Mononuclear cell (primary cell): ENCODE measurements at regions not wholly inside any gene's neighbourhood (a gene's known extent, or its start where the extent isn't known, plus 50 kb on each side); places are given as distances from the start of the nearest gene placed in this dataset.

Experiments
- H3K27me3 ChIP-seq: 2 replicates; pipeline ENCODE4 v1.6.0; 2011; ENCODE audit warnings: low read length, control low read depth; ENCODE audit not compliant: insufficient read depth
- H3K4me1 ChIP-seq: 2 replicates; pipeline ENCODE4 v1.5.1; 2011; ENCODE audit warnings: mild to moderate bottlenecking, low read length, control low read depth; ENCODE audit not compliant: insufficient read depth
- H3K4me3 ChIP-seq: 2 replicates; pipeline ENCODE4 v1.5.1; 2011; ENCODE audit warnings: mild to moderate bottlenecking, low read length, moderate library complexity
- H3K9me3 ChIP-seq: 2 replicates; pipeline ENCODE4 v1.5.1; 2011; ENCODE audit warnings: low read depth, mild to moderate bottlenecking, control low read depth, low read length

GRCh38 chr2:7956126-7956689 lies 725.6 kb upstream of the ID2 start:
- Histone ChIP-seq H3K4me3 (no peak overlapping the region), H3K9me3 (no peaks in the 10 kb centered on the region), H3K4me1 (no peaks in the 10 kb centered on the region), H3K27me3 (no peaks in the 10 kb centered on the region)

GRCh38 chr2:7961550-7961949 lies 720.3 kb upstream of the ID2 start:
- no peak overlapping the region for H3K4me3 ChIP-seq
- no peaks in the 10 kb centered on the region for H3K9me3 ChIP-seq
- H3K27me3 ChIP-seq, result no peaks in the 10 kb centered on the region
- H3K4me1 ChIP-seq, result no peaks in the 10 kb centered on the region

GRCh38 chr2:7962161-7962560 lies 719.7 kb upstream of the ID2 start:
- Histone ChIP-seq H3K4me1 (no peaks in the 10 kb centered on the region), H3K4me3 (no peak overlapping the region), H3K9me3 (no peaks in the 10 kb centered on the region), H3K27me3 (no peaks in the 10 kb centered on the region)

GRCh38 chr2:7963787-7964186 lies 718.1 kb upstream of the ID2 start:
- Histone ChIP-seq H3K27me3 (no peaks in the 10 kb centered on the region), H3K4me3 (no peak overlapping the region), H3K9me3 (no peaks in the 10 kb centered on the region), H3K4me1 (no peaks in the 10 kb centered on the region)

GRCh38 chr2:7966032-7966431 lies 715.8 kb upstream of the ID2 start:
- H3K27me3 ChIP-seq, result no peaks in the 10 kb centered on the region
- no peak overlapping the region for H3K4me3 ChIP-seq

GRCh38 chr2:7967707-7968405 lies 714.0 kb upstream of the ID2 start:
- H3K9me3 ChIP-seq, result no peaks in the 10 kb centered on the region
- no peaks in the 10 kb centered on the region for H3K27me3 ChIP-seq
- H3K4me1 ChIP-seq, result no peaks in the 10 kb centered on the region
- H3K4me3 ChIP-seq, result no peak overlapping the region

More at GRCh38 chr2:7966032-7966431, 715.8 kb upstream of the ID2 start:
- Histone ChIP-seq H3K4me1 (no peaks in the 10 kb centered on the region), H3K9me3 (no peaks in the 10 kb centered on the region)

- Histone ChIP-seq H3K9me3 (no peaks in the 10 kb centered on the region), H3K4me1 (no peaks in the 10 kb centered on the region), H3K27me3 (no peaks in the 10 kb centered on the region), H3K4me3 (no peak overlapping the region)
Measured at GRCh38 chr2:7969756-7970515, 711.9 kb upstream of the ID2 start.

- no peaks in the 10 kb centered on the region for H3K9me3 ChIP-seq
- no peaks in the 10 kb centered on the region for H3K4me1 ChIP-seq
- no peaks in the 10 kb centered on the region for H3K27me3 ChIP-seq
- no peak overlapping the region for H3K4me3 ChIP-seq
Measured at GRCh38 chr2:7971248-7971647, 710.6 kb upstream of the ID2 start.

- no peak overlapping the region for H3K4me3 ChIP-seq
- no peaks in the 10 kb centered on the region for H3K27me3 ChIP-seq
- no peaks in the 10 kb centered on the region for H3K4me1 ChIP-seq
- no peaks in the 10 kb centered on the region for H3K9me3 ChIP-seq
Measured at GRCh38 chr2:7971841-7972240, 710.0 kb upstream of the ID2 start.

- no peaks in the 10 kb centered on the region for H3K9me3 ChIP-seq
- no peak overlapping the region for H3K4me3 ChIP-seq
- H3K4me1 ChIP-seq, result no peaks in the 10 kb centered on the region
- no peaks in the 10 kb centered on the region for H3K27me3 ChIP-seq
Measured at GRCh38 chr2:7972670-7973069, 709.2 kb upstream of the ID2 start.

GRCh38 chr2:7973801-7974480 lies 707.9 kb upstream of the ID2 start:
- Histone ChIP-seq H3K4me3 (no peak overlapping the region), H3K4me1 (no peaks in the 10 kb centered on the region), H3K9me3 (no peaks in the 10 kb centered on the region), H3K27me3 (no peaks in the 10 kb centered on the region)

- Histone ChIP-seq H3K9me3 (no peaks in the 10 kb centered on the region), H3K27me3 (no peaks in the 10 kb centered on the region), H3K4me3 (no peak overlapping the region), H3K4me1 (no peaks in the 10 kb centered on the region)
Measured at GRCh38 chr2:7974936-7975335, 706.9 kb upstream of the ID2 start.

GRCh38 chr2:7976206-7976605 lies 705.6 kb upstream of the ID2 start:
- H3K27me3 ChIP-seq, result no peaks in the 10 kb centered on the region
- H3K4me3 ChIP-seq, result no peak overlapping the region
- H3K9me3 ChIP-seq, result no peaks in the 10 kb centered on the region
- H3K4me1 ChIP-seq, result no peaks in the 10 kb centered on the region

GRCh38 chr2:7977981-7978380 lies 703.9 kb upstream of the ID2 start:
- no peaks in the 10 kb centered on the region for H3K9me3 ChIP-seq
- H3K4me3 ChIP-seq, result no peak overlapping the region
- H3K27me3 ChIP-seq, result no peaks in the 10 kb centered on the region
- H3K4me1 ChIP-seq, result no peaks in the 10 kb centered on the region

- no peak overlapping the region for H3K4me3 ChIP-seq
- H3K9me3 ChIP-seq, result no peaks in the 10 kb centered on the region
- no peaks in the 10 kb centered on the region for H3K27me3 ChIP-seq
- H3K4me1 ChIP-seq, result peaks cover 3% of the 10 kb centered on the region
Measured at GRCh38 chr2:7982054-7982453, 699.8 kb upstream of the ID2 start.
